MV-4-11 (cell line): ENCODE measurements at regions not wholly inside any gene's neighbourhood (a gene's known extent, or its start where the extent isn't known, plus 50 kb on each side); places are given as distances from the start of the nearest gene placed in this dataset.
"Not testable (repeated sequence)": the region's sequence is repeated elsewhere in the genome, so short reads cannot be mapped to it uniquely, and the experiment has no call there.

Experiments
- DNase-seq: peaks from one replicate; lab custom pipeline; 2025; lab: John Stamatoyannopoulos, UW

GRCh38 chr4:82301390-82301789 is 72.4 kb downstream of the HNRNPD start:
- DNase-seq, result not testable (repeated sequence)

- DNase-seq, result peak; percentile 88
These were observed 80.5 kb downstream of the HNRNPD start for GRCh38 chr4:82293304-82293703.

DNA sequence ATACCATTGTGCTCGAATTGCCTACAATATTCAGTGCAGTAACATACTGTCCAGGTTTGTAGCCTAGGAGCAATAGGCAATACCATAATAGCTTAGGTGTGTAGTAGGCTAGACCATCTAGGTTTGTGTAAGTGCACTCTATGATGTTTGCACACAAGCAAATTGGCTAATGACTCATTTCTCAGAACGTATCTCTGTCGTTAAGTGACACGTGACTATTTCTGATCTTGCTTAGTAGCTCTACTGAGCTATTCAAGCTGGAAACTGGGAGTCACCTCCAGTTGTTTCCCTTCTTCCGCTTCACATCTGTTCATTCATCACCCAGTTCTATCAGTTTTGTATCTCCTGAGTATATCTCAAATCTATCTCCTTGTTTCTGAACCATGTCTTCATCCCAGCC is 86.1 kb downstream of the HNRNPD start:
- DNase-seq, result peak; percentile 44

- peak; percentile 99 for DNase-seq
These were observed 88.7 kb downstream of the HNRNPD start for GRCh38 chr4:82284858-82285805.

DNA sequence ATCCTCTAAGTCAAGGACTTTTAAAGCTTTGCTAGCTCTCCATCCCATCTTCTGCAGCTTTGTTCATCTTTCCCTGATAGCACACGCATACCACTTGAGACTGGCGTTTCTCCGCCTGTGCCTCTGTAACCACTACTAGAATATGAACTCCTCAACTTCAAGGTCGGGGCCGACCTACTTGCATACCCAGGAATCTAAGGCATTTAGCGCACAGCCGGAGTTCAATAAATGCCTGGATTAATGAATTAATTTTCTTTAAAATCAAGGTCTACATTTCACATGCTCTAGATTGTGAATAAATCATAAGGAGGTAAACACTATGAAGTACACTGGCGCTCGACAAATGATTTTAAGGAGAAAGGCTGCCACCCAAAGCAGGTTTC is 89.3 kb downstream of the HNRNPD start:
- DNase-seq, result no peak

GRCh38 chr4:82282875-82283274 is 90.9 kb downstream of the HNRNPD start:
- peak; percentile 6 for DNase-seq

- not testable (repeated sequence) for DNase-seq
These were observed 94.2 kb downstream of the HNRNPD start for GRCh38 chr4:82279550-82279949.

GRCh38 chr4:82276332-82276640 is 97.5 kb downstream of the HNRNPD start:
- no peak for DNase-seq

GRCh38 chr4:82275431-82276331 is 98.1 kb downstream of the HNRNPD start:
- DNase-seq, result no peak

- not testable (repeated sequence) for DNase-seq
These were observed 99.1 kb downstream of the HNRNPD start for GRCh38 chr4:82274700-82275099.

GRCh38 chr4:82272523-82272922 is 101.3 kb downstream of the HNRNPD start:
- DNase-seq, result not testable (repeated sequence)

GRCh38 chr4:82271915-82272480 is 101.8 kb downstream of the HNRNPD start:
- DNase-seq, result not testable (repeated sequence)

- DNase-seq, result no peak
These were observed 105.0 kb downstream of the HNRNPD start for GRCh38 chr4:82268826-82269193.

- DNase-seq, result peak; percentile 87
These were observed 105.6 kb downstream of the HNRNPD start for GRCh38 chr4:82268050-82268825.

DNA sequence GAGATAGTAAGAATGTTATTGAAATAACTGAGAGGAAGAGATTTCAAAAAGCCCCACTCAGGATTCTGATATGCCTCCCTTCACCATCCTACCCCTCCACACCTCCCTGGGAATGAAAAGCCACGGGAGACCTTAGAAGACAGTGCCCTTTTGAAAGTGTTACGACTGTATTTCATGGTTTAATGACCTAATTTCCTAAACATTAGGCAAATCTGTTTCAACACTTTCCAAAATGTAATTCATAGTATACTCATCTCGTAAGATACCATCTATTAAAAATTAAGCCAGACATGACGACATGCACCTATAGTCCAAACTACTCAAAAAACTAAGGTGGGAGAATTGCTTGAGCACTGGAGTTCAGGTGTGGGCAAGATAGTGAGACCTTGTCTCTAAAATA is 106.3 kb downstream of the HNRNPD start:
- no peak for DNase-seq

DNA sequence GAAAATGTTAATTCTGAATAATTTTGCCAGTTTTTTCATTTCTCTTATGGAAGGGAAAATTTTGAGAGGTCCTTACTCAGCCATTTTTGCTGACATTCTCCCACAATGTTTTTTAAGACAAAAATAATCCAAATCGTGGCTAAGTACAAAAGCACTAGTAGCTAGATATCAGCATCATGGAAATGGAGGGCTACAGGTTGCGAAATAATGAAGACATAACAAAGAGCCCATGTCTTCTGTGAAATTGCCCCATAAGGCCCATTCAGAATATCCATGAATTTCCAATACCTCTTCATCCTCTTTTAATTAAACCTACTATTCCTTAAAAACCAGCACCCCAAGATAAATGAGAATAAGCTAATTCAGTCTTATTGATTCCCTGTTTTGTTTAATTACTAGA is 107.4 kb downstream of the HNRNPD start:
- DNase-seq, result no peak

DNA sequence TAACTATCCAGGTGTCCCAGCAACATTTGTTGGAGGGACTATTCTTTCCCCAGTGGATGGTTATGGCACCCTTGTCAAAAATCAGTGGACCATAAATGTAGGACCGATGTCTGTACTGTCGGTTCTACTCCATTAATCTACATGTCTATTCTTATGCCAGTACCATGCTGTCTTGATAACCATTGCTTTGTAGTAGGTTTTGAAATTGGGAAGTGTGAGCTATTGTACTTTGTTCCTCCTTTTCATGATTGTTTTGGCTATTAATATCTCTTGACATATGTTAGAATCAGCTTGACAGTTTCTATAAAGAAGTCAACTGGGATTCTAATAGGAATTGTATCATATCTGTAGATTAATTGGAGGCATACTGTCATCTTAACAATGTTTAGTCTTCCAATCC is 112.7 kb downstream of the HNRNPD start:
- peak; percentile 58 for DNase-seq

DNA sequence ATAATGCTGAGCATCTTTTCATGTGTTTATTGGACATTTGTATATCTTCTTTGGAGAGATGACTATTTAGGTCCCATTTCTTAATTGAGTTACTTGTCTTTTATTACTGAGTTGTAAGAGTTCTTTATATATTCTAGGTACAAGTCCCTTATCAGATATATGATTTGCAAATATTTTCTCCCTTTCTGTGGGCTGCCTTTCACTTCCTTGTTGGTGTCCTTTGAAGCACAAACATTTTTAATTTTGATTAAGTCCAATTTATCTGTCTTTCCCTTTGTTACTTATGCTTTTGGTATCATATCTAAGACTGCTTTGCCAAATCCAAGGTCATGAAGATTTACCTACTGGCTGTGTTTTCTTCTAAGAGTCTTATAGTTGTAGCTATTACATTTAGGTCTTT is 113.2 kb downstream of the HNRNPD start:
- DNase-seq, result no peak

GRCh38 chr4:82256718-82257117 is 117.1 kb downstream of the HNRNPD start:
- DNase-seq, result peak; percentile 5

GRCh38 chr4:82255657-82256056 is 118.1 kb downstream of the HNRNPD start:
- DNase-seq, result no peak

- DNase-seq, result peak; percentile 1
These were observed 124.7 kb downstream of the HNRNPD start for GRCh38 chr4:82248903-82249632.
